NB4 (cell line): ENCODE measurements at regions not wholly inside any gene's neighbourhood (a gene's known extent, or its start where the extent isn't known, plus 50 kb on each side); places are given as distances from the start of the nearest gene placed in this dataset.

ENCODE experiments used
- CTCF ChIP-seq: IDR thresholded peaks from one replicate; pipeline ENCODE4 v1.5.1; 2012; ENCODE audit warnings: low read depth, low read length
- POLR2A ChIP-seq: IDR thresholded peaks from 2 replicates; pipeline ENCODE4 v1.6.1; 2011; ENCODE audit warnings: mild to moderate bottlenecking; ENCODE audit not compliant: insufficient read length; ENCODE audit errors: extremely low read depth

- TF ChIP-seq CTCF (no peak), POLR2A (no peak)
Measured at GRCh38 chr14:38385836-38386235, 129.9 kb upstream of the CLEC14A start.
